Kidney tubule cell (primary cell): ENCODE measurements at regions not wholly inside any gene's neighbourhood (a gene's known extent, or its start where the extent isn't known, plus 50 kb on each side); places are given as distances from the start of the nearest gene placed in this dataset.

ENCODE experiments used
- DNase-seq: peaks from one replicate; pipeline ENCODE4 v3.0.0-alpha.2; 2018; ENCODE audit warnings: low spot score

DNA sequence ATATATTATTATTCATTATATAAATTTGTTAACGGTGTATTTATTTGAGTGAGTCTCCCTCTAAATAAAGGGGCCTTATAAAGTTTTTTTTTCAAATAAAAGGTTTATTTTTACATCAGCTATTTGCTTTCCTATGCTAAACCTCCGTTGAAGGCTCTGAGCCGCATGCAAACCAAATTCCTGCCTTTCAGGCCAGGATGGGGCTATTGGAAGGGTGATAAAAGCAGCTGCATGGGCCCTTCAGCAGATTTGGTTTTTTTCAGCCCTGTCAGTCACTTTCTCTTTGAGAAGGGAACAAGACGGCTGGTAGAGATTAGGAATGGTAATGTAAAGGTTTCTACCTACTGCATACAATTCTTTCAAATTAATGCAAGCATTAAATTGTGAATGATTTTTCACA is 244.2 kb downstream of the WNT5A start:
- no peak for DNase-seq

DNA sequence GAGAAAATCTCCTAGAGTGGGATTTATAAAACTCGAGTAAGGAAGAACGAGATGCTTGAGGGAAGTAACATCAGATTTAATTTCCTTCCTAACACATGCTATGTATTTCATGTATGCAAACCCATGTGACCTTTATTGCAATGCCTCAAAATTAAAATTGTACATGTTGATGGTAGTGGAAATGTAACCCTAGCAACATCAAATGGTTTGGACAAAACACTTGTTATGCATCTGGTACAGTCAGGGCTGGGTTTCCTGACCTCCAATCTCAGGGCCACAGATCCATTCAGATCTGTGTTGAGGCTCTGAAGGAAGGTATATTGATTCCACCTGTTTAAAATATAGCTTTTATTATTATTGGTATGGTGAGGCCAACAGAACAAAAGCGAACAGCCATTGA is 246.0 kb downstream of the WNT5A start:
- DNase-seq, result no peak

DNA sequence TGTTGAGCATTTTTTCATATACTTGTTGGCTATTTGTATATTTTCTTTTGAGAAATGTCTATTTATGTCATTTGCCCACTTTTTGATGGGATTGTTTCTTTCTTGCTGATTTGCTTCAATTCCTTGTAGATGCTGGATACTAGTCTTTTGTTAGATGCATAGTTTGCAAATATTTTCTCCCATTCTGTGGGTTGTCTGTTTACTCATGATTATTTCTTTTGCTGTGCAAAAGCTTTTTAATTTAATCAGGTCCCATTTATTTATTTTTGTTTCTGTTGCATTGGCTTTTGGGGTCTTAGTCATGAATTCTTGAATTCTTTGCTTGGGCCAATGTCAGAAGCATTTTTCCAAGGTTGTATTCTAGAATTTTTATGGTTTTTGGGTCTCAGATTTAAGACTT is 251.7 kb downstream of the WNT5A start:
- no peak for DNase-seq

DNA sequence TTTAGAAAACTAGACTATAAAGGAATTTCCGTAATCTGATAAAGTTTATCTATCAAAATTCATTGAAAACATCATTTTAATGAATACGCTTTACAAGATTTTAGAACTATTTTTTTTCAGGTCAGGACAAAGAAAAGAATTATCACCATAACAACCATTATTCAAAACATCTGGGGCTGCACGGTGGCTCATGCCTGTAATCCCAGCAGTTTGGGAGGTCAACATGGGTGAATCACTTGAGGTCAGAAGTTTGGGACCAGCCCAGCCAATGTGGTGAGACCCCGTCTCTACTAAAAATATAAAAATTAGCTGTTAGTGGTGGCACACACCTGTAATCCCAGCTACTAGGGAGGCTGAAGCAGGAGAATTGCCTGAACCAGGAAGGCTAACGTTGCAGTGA is 260.4 kb downstream of the WNT5A start:
- no peak for DNase-seq

DNA sequence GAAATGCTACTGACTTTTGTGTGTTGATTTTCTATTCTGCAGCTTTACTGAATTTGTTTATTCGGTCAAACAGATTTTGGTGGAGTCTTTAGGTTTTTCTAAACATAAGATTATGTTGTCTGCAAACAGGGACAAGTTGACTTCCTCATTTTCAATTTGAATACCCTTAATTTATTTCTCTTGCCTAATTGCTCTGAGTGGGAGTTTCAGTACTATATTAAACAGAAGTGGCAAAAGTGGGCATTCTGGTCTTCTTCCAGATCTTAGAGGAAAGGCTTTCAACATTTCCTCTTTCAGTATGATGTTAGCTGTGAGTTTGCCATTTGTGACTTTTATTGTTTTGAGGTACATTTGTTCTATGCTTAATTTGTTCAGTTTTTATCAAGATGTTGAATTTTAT is 268.5 kb downstream of the WNT5A start:
- no peak for DNase-seq

DNA sequence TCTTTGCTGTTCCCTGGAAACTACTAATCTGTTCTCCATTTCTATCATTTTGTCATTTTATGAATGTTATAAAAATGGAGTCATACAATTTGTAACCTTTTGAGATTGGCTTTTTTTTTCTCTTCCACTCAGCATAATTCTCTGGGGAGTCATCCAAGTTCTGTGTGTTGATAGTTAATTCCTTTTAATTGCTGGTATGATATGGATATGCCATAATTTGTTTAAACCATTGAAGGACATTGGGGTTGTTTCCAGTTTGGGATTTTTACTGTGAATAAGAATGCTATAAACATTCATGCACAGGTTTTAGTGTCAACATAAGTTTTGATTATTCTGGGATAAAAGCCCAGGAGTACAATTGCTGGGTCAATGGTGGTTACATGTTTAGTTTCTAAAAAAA is 279.4 kb downstream of the WNT5A start:
- DNase-seq, result no peak

DNA sequence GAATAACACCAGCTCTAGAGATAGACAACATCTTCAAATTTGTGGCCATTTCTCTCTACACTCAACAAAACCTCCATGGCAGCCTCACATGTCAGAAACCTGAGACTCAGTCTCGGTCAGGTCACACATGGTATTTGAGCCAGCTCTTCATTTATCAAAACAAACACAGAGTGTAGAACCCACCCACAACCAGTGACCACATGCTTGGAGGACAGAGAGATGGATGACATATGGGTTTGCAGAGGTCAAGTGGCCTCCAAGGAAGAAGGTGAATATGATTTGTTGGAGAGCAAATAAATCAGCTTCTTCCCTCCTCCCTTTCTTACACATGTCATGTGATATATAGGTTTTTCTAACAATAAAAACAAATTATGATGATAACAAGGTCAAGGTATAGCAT is 278.1 kb upstream of the LRTM1 start:
- no peak for DNase-seq

DNA sequence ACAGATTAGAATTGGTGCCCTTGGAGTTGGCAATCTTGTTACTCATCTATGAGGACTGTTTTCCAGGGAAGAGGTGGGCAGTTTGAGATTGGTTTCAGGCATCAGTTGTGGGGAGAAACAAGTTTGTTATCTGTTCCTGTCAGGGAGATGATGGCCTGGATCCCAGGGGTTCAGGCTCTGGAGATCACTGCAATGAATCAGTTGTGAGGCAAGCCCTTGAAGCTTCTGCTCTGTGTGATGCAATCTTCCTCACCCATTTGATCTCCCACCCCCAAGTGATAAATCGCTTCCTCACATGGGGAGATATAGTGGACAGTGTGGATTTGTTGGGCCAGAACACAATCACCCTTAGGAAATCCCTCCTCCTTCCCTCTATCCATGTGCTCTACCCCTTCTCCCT is 276.6 kb upstream of the LRTM1 start:
- DNase-seq, result no peak

DNA sequence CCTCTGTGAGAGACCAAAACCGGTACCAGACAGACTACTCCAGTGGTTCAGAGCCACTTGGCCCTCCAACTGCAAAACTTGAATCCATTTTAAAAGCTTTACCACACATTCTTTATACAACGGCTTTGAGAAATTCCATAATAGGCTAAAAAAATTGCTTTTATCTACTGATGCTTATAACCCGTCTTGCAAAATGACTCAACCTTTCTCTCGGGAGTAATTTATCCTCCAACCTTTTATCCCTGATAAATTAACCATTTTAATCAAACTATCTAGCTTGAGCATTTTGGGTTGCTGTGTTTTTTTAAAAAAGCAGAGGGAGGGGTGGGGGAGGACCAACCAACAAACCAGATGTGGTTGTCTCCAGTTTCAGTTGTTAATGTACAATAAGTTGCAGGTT is 275.7 kb upstream of the LRTM1 start:
- DNase-seq, result no peak

DNA sequence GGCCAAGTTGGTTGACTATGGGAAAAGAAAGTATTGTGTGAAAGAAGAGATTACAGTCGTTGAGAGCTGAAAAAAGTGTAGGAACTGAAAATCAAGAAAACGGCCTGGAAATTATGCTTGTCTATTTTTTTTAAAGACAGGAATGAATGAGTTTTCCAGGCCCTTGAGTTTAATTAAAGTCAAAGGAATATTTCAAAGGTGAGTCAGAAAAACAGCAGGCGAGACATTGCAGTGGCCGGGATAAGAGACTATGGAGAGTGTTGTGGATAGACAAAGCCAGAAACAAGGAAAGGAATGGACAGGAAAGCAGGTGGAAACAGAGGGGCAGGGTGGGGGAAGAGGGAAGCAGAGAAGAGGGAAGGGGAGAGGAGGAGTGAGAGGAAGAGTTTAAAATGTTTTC is 275.1 kb upstream of the LRTM1 start:
- peak; percentile 73 for DNase-seq

DNA sequence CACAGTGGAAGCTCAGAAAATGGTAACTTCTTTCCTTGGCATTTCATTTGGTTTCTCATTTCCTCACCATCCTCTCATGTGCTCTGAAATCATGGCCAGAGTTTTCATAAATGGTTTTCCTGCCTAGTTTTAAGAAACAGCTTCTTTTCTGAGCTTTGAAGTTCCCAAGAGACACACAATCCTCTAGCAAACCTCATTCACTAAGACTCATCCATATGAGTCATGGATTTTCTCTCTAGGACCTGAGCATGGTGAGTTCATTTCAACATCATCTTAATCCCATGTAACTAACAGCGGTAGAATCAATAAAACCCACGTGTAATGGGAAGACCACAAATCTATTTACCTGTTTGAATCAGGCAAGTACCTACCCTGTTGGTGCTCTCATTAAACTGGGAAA is 274.5 kb upstream of the LRTM1 start:
- peak; percentile 67 for DNase-seq

DNA sequence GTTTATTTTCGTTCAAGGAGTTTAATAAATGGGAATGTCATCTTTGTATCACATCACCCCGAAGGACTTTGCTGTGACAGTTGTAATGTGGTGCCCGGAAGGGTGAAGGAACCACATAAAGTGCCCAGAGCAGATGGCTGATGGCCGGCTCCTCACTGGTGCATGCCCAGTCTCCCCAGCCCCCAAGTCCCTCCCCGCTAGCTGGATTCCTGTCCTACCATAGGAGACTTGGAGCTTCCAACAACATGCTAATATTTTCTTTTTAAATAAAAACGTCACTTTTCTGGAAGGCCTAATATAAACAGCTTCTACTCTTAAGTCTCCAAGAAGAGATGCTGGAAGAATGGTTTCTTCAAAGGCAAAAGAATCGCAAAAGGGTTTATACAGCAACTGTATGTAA is 273.9 kb upstream of the LRTM1 start:
- no peak for DNase-seq

DNA sequence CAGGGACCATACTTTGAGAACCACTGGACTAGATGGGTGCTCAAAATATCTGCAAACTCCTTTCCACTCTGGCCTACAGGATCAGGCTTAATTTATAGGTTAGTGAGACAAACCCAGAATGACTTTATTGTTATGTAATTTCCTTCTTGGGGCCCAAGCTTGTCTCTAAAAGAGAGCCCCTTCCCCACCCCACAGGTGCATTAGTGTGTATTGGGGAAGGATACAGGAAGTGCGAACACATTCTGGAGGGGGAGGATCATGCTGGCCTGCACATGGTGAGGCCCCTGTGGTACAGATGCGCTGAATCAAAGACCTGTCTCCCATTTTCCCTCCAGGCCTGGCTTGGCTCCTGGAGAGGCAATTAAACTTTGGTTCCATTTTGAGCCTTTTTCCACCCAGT is 273.0 kb upstream of the LRTM1 start:
- DNase-seq, result no peak

DNA sequence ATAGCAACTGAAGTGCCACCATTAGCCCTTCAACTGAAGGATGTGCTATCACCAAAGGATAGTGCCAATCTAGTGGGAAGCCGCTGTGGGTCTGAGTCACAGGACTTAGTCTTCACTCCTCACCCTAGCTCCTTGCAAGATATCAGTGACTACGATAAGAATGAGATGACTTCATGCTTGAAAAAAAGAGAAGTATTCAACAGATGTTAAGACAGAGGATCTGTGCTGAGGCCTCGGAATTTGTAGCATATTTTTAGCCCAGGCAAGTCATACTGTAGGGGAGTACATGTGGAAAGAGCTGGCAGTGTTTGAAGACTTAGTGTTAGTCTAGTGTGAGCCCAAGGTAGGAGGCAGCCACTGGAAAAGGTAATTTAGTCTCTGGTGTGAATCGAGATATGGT is 270.7 kb upstream of the LRTM1 start:
- peak; percentile 87 for DNase-seq

DNA sequence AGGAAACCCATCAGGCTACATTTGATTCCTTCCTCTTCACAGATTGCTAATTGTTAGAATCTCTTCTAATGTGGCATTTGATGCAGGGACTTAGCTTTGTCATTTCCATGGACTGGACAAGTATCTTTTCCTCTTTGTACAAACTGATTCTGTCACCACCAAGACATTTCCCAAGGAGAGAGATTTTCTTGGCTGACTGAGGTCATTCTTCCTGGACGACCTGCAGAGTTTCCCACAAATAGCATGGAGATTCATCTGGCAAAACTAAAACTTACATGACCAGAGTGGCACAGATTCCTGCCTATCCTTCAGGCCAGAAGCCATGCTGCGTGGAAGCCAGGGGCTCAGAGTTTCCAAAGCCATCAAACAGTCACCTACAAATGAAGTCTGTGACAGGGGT is 269.2 kb upstream of the LRTM1 start:
- DNase-seq, result no peak

DNA sequence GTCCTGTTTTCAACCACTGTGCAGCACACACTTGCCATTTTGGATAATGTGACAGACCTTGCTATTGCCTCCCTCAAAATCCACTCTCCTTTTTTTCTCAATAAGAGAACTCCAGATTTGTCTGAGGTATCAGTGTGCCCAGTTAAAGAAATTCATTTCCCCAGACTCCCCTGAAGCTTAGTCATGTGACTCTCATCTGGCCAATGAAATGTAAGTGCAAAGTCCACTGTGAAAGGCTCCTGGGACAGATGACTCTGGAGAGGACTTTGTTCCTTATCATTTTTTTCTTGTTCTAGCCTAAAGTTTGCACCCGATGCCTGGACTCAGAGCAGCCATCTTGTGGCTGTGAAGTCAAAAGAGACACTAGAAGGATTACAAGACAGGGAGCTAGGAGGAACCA is 268.6 kb upstream of the LRTM1 start:
- no peak for DNase-seq

DNA sequence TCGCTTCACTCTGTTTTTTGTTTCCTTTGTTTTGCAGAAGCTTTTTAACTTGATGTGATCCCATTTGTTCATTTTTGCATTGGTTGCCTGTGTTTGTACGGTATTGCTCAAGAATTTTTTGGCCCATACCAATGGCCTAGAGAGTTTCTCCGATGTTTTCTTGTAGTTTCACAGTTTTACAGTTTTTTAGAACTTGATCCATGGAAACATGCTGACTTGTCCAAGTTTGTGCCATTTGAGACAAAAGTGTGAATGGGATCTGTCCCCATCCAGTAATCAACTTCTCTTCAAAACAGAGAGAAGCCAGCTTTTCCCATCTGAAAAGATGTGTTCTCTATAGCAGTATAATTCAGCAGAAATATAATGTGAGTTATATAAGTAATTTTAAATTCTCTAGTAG is 266.5 kb upstream of the LRTM1 start:
- DNase-seq, result no peak

DNA sequence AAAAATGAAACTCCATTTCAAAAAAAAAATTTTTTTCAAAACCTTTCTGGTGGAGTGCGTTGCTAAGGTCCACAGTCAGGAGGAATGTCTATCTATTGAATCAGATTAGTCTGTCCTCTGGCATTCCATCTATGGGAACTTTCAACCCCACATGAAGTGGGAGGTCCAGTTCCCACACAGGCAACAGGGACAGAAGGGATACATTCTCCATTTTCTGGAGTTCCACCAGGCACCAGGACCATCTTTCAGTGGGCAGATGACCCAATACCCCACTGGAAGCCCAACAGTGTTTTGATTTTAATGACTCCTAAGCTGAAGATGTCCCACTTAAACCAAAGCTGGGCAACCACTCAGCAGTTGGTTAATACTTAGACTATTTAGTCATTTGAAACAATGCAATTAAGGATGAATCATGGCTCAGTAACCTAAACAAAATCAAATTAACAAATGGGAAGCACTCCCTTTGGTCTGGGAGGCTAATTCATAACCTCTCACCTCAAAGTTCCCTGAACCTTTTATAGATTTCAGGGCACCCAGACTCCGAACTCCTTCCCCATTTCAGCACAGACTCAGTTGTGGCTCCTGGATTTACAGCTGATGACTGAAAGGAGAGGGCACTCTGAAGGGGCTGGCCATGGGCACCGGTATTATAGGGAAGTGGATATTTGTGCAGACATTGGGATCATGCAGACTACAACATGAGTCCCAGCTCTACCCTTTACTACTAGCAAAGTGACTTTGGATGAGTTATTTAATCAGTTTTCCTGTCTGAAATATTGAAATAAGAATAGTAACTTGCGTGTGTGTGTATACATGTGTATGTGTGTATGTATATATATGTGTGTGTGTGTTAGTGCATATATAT is 264.3 kb upstream of the LRTM1 start:
- DNase-seq, result peak; percentile 97

DNA sequence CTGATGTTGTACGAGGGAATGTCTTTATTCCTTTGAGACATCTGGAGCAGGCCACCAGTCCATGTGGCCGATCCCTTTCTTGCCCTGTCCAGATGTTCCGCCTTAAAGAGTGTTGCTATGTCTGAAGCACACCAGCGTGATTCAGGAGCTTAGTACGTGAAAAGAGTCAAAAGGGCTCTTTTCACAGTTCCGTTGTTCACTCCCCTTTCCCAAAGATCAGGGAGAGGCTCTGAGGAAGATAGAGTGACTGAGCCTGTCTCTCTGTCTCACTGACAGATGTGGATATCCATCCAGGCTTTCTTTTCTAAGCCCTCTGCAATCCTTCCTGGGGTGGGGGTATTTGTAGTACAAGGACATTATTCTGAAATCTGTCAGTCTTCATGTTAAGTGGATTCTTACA is 262.5 kb upstream of the LRTM1 start:
- DNase-seq, result no peak

DNA sequence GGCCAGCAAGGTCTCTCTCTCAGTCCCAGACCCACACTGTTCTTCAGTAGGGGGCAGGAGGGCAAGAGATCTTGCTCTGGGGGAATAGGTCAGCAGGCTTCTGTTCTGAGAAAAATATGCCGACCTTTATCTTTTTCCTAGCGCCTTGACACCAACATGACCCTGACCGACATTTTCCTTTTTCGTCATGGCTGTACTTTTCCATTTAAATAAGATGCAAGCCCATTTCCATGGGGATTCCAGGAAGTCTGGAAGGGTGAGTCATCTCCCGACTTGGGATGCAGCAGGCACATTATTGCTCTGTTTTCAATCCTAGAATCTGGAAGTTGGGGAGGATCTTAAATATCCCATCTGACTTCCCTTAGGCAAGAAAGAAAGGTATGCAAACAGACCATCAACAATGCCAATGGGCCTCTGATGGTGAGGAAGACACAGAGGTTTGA is 261.5 kb upstream of the LRTM1 start:
- peak; percentile 47 for DNase-seq

DNA sequence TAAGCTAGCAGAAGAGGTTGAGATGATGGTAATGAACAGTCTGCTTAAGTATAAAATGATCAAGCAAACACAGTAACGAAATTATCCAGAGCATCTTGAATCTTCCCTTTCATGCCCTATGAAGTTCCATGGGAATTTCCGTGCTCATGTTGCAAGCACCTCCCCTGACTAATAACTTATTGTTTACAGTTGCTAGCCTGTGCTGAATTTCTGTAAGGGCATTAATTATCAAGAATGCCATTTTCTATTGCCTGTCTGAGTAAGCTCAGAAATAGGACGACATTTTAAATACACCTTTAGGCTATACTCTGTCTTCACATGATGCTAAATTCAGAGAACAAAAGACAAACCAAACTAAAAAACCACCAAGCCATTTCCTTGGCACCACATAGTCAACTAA is 257.5 kb upstream of the LRTM1 start:
- peak; percentile 24 for DNase-seq

DNA sequence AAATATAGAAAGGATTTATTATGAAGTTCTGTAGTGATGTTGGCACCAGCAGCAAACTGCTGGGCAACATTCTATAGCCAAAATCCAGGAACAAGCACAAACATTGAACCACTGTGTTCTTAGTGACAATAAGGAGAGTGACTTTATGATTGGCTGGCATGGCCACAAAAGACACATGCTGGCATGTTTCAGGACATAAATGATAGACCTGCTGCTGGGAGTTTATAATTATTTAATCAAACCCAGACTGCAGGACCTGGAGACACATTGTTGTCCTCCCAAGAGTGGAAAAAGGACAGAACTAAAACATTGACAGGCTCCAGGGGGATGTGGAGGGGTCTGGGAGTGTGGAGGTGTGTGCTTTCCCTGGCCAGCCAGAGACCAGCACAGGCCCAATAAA is 255.3 kb upstream of the LRTM1 start:
- DNase-seq, result no peak

DNA sequence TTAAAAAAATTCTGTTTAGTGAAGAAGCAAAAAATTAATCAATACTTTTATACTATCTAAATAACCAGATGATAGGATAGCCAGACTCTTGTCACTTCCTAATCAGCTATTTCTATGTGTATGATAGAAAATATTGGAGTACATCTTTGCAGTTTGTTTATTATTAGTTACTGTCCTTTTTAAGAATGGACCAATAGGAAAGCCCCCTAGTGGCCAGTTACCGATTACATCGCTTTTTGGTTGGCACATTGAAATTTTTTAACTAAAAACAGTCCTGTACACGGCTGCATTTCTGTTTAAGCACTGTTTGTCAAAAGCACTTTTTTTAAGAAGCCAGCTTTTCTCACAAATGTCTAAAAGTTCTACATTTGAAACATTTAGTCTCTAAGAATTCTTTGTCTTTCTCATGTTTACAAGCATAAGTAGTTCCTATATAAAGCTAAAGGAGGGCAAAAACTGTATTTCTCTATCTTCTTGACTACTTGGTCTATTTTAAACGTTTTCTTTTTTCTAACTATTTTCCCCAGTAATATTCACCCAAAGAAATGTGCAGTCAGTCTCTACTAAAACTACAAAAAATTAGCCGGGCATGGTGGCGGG is 253.2 kb upstream of the LRTM1 start:
- DNase-seq, result peak; percentile 43

DNA sequence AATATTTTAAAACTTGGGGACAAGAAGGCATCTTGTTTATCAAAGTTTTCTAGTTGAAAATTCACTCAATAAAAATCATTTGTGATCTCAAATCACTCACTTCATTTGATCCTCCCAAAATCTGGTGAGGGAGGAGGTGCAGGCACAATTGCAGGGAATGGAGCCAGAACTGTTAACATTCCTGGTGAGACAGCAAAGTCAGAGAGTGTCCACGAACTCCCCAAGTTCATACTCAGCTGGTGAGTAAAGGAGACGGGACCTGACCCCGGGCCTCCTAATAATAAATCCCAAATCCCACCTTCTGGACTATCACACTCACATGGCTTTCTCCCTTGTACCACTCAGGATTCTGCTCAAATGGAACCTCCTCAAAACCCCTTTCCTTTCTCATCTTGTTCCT is 252.3 kb upstream of the LRTM1 start:
- no peak for DNase-seq
